Hepatocyte (in vitro differentiated cells): ENCODE measurements at regions not wholly inside any gene's neighbourhood (a gene's known extent, or its start where the extent isn't known, plus 50 kb on each side); places are given as distances from the start of the nearest gene placed in this dataset.

Source experiments
- DNase-seq: peaks from one replicate; pipeline ENCODE4 v3.0.0-alpha.2; 2016; ENCODE audit warnings: low spot score
- H2AFZ ChIP-seq: fragments of 200-600 bp; sonication (generic); 2 replicates; pipeline ENCODE4 v1.6.0; 2016; ENCODE audit warnings: antibody characterized with exemption, mild to moderate bottlenecking
- H3K27ac ChIP-seq: fragments of 200-600 bp; sonication (generic); 2 replicates; pipeline ENCODE4 v1.5.1; 2016; ENCODE audit warnings: mild to moderate bottlenecking
- H3K27me3 ChIP-seq: fragments of 200-600 bp; sonication (generic); 2 replicates; pipeline ENCODE4 v1.6.1; 2016
- H3K36me3 ChIP-seq: fragments of 200-600 bp; sonication (generic); replicated peaks from 2 replicates; pipeline ENCODE4 v1.5.1; 2016; ENCODE audit warnings: low read depth; ENCODE audit not compliant: insufficient read depth
- H3K4me1 ChIP-seq: fragments of 200-600 bp; sonication (generic); 2 replicates; pipeline ENCODE4 v1.5.1; 2016; ENCODE audit warnings: mild to moderate bottlenecking, moderate library complexity; ENCODE audit not compliant: insufficient read depth
- H3K4me2 ChIP-seq: fragments of 200-600 bp; sonication (generic); 2 replicates; pipeline ENCODE4 v1.6.0; 2016
- H3K4me3 ChIP-seq: fragments of 200-600 bp; sonication (generic); 2 replicates; pipeline ENCODE4 v1.5.1; 2016; ENCODE audit warnings: mild to moderate bottlenecking
- H3K79me2 ChIP-seq: fragments of 200-600 bp; sonication (generic); 2 replicates; pipeline ENCODE4 v1.6.0; 2017; ENCODE audit warnings: mild to moderate bottlenecking
- H3K9me2 ChIP-seq: fragments of 200-600 bp; sonication (generic); replicated peaks from 2 replicates; pipeline ENCODE4 v1.6.0; 2017; ENCODE audit warnings: mild to moderate bottlenecking; ENCODE audit not compliant: insufficient read depth
- H3K9me3 ChIP-seq: fragments of 200-600 bp; sonication (generic); 2 replicates; pipeline ENCODE4 v1.5.1; 2016; ENCODE audit warnings: low read depth, mild to moderate bottlenecking
- H4K20me1 ChIP-seq: fragments of 200-600 bp; sonication (generic); 2 replicates; pipeline ENCODE4 v1.6.0; 2016; ENCODE audit warnings: mild to moderate bottlenecking; ENCODE audit not compliant: insufficient read depth, poor library complexity, severe bottlenecking
- CTCF ChIP-seq: fragments of 200-600 bp; sonication (generic); IDR thresholded peaks from 2 replicates; pipeline ENCODE4 v1.5.1; 2016; ENCODE audit warnings: antibody characterized with exemption, mild to moderate bottlenecking; ENCODE audit not compliant: poor library complexity
- EZH2 ChIP-seq: fragments of 200-600 bp; sonication (generic); IDR thresholded peaks from 2 replicates; pipeline ENCODE4 v1.6.1; 2016; ENCODE audit warnings: antibody characterized with exemption, mild to moderate bottlenecking, borderline replicate concordance
- EZH2phosphoT487 ChIP-seq: fragments of 200-600 bp; sonication (generic); IDR thresholded peaks from one replicate; pipeline ENCODE4 v1.6.1; 2018; ENCODE audit warnings: antibody characterized with exemption, mild to moderate bottlenecking, low read depth, moderate library complexity; ENCODE audit not compliant: unreplicated experiment, severe bottlenecking
- WGBS: methylation state at CpG from one replicate; pipeline ENCODE4 v1.1.6; 2016; ENCODE audit warnings: low lambda C conversion rate; ENCODE audit errors: missing lambda C conversion rate; 5-methylcytosine and 5-hydroxymethylcytosine counted together

- Histone ChIP-seq H3K9me2 (no peaks in the 10 kb centered on the region), H3K27ac (no peak overlapping the region), H3K4me2 (no peak overlapping the region), H3K27me3 (peaks cover 9% of the 10 kb centered on the region), H3K36me3 (no peaks in the 10 kb centered on the region), H3K79me2 (no peaks in the 10 kb centered on the region), H3K9me3 (no peaks in the 10 kb centered on the region), H4K20me1 (no peaks in the 10 kb centered on the region), H2AFZ (no peak overlapping the region), H3K4me3 (no peak overlapping the region), H3K4me1 (no peaks in the 10 kb centered on the region)
- 81% methylated on average over 2 of the region's 2 CpGs for WGBS
- no peak for TF ChIP-seq EZH2phosphoT487
- DNase-seq = no peak
Measured at GRCh38 chr12:112559784-112560183, 141.0 kb downstream of the PTPN11 start.

GRCh38 chr12:112564160-112564784 lies 145.5 kb downstream of the PTPN11 start:
- no peak for TF ChIP-seq CTCF
- no peak overlapping the region for H3K4me3 ChIP-seq
- no peaks in the 10 kb centered on the region for H3K9me3 ChIP-seq
- H3K79me2 ChIP-seq = no peaks in the 10 kb centered on the region
- no peak overlapping the region for H2AFZ ChIP-seq
- no peaks in the 10 kb centered on the region for H4K20me1 ChIP-seq
- H3K27me3 ChIP-seq = no peaks in the 10 kb centered on the region
- H3K4me2 ChIP-seq = no peak overlapping the region
- H3K36me3 ChIP-seq = no peaks in the 10 kb centered on the region
- no peaks in the 10 kb centered on the region for H3K9me2 ChIP-seq
- H3K4me1 ChIP-seq = no peaks in the 10 kb centered on the region
- no peak overlapping the region for H3K27ac ChIP-seq
- no peak for DNase-seq
- 67% methylated on average over 11 of the region's 11 CpGs for WGBS

DNA sequence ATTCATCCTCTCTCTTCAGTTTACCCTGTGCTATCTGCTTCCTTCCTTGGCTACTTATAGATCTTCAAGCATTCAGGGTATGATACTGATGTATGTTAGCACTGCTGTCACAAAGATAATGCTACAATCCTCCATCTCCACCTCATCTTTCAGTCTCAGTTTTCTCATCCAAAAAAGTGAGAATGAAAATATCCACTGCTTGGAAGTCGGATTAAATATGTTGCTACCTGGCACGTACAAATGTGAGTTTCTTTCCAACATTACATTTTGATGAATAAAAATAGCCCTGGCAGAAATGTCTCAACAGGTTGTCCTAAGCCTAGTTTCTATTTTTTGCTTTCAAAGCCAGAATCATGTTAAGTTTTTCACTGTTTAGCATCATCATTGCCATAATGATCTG lies 149.9 kb downstream of the PTPN11 start:
- Histone ChIP-seq H3K9me2 (no peaks in the 10 kb centered on the region), H3K36me3 (no peaks in the 10 kb centered on the region), H3K27ac (no peak overlapping the region), H3K9me3 (no peaks in the 10 kb centered on the region), H3K27me3 (peaks cover 20% of the 10 kb centered on the region), H2AFZ (no peak overlapping the region), H3K4me3 (no peak overlapping the region), H3K4me2 (no peak overlapping the region), H4K20me1 (no peaks in the 10 kb centered on the region), H3K4me1 (no peaks in the 10 kb centered on the region), H3K79me2 (no peaks in the 10 kb centered on the region)
- TF ChIP-seq EZH2phosphoT487 (no peak), EZH2 (no peak), CTCF (no peak)
- 82% methylated on average over 2 of the region's 2 CpGs for WGBS
- no peak for DNase-seq

- Histone ChIP-seq H4K20me1 (no peaks in the 10 kb centered on the region), H3K9me3 (no peaks in the 10 kb centered on the region), H3K4me1 (no peaks in the 10 kb centered on the region), H3K4me2 (no peak overlapping the region), H3K9me2 (no peaks in the 10 kb centered on the region), H3K36me3 (no peaks in the 10 kb centered on the region), H3K27ac (no peak overlapping the region), H3K27me3 (peaks cover 23% of the 10 kb centered on the region), H3K79me2 (no peaks in the 10 kb centered on the region), H3K4me3 (no peak overlapping the region), H2AFZ (no peak overlapping the region)
- no peak for DNase-seq
- TF ChIP-seq CTCF = no peak
- TF ChIP-seq EZH2phosphoT487 = no peak
- no peak for TF ChIP-seq EZH2
- WGBS = 74% methylated on average over 7 of the region's 7 CpGs
Measured at GRCh38 chr12:112570096-112570495, 151.3 kb downstream of the PTPN11 start.
